GM23338 (cell line): ENCODE measurements at regions not wholly inside any gene's neighbourhood (a gene's known extent, or its start where the extent isn't known, plus 50 kb on each side); places are given as distances from the start of the nearest gene placed in this dataset.

Experiments used
- ATAC-seq: fragments of 200-7000 bp; cut with Tn5 transposase; 3 replicates; pipeline ENCODE4 v1.9.1; 2020
- DNase-seq: peaks from one replicate; pipeline ENCODE4 v3.0.0-alpha.2; 2015; ENCODE audit warnings: low spot score
- H2AFZ ChIP-seq: fragments of 200-600 bp; sonication (generic); 2 replicates; pipeline ENCODE4 v1.8.0; 2016; ENCODE audit warnings: antibody characterized with exemption, mild to moderate bottlenecking, moderate library complexity
- H3F3A ChIP-seq: fragments of 200-600 bp; sonication (generic); replicated peaks from 2 replicates; pipeline ENCODE4 v1.8.0; 2017; ENCODE audit warnings: antibody characterized with exemption, mixed run types, low read depth
- H3K27ac ChIP-seq: fragments of 200-600 bp; sonication (generic); 2 replicates; pipeline ENCODE4 v1.6.1; 2016; ENCODE audit warnings: low read depth
- H3K27me3 ChIP-seq: fragments of 200-600 bp; sonication (generic); 2 replicates; pipeline ENCODE4 v1.8.0; 2016; ENCODE audit warnings: mild to moderate bottlenecking, mixed run types, moderate library complexity; ENCODE audit not compliant: insufficient read depth
- H3K36me3 ChIP-seq: fragments of 200-600 bp; sonication (generic); 2 replicates; pipeline ENCODE4 v1.8.0; 2016; ENCODE audit warnings: mild to moderate bottlenecking; ENCODE audit not compliant: insufficient read depth
- H3K4me1 ChIP-seq: fragments of 200-600 bp; sonication (generic); 2 replicates; pipeline ENCODE4 v1.8.0; 2016; ENCODE audit warnings: mild to moderate bottlenecking, moderate library complexity; ENCODE audit not compliant: insufficient read depth
- H3K4me2 ChIP-seq: fragments of 200-600 bp; sonication (generic); 2 replicates; pipeline ENCODE4 v1.7.1; 2017; ENCODE audit warnings: mixed run types
- H3K4me3 ChIP-seq: fragments of 200-600 bp; sonication (generic); 2 replicates; pipeline ENCODE4 v1.6.1; 2016; ENCODE audit warnings: mixed run types
- H3K79me2 ChIP-seq: fragments of 200-600 bp; sonication (generic); replicated peaks from 2 replicates; pipeline ENCODE4 v1.8.0; 2017; ENCODE audit warnings: mild to moderate bottlenecking; ENCODE audit not compliant: insufficient read depth
- H3K9me2 ChIP-seq: fragments of 200-600 bp; sonication (generic); 2 replicates; pipeline ENCODE4 v1.8.0; 2017; ENCODE audit not compliant: insufficient read depth
- H4K20me1 ChIP-seq: fragments of 200-600 bp; sonication (generic); replicated peaks from 2 replicates; pipeline ENCODE4 v1.8.0; 2017; ENCODE audit warnings: mild to moderate bottlenecking; ENCODE audit not compliant: insufficient read depth
- H3K27ac Mint-ChIP-seq: 2 replicates; pipeline ENCODE4 v1.8.0; 2020; ENCODE audit warnings: inconsistent platforms, mild to moderate bottlenecking, moderate library complexity, mixed read lengths
- H3K27me3 Mint-ChIP-seq: 3 replicates; pipeline ENCODE4 v1.8.0; 2022; ENCODE audit warnings: low read depth, mild to moderate bottlenecking, moderate library complexity, mixed read lengths, inconsistent platforms; ENCODE audit not compliant: insufficient read depth, poor library complexity
- H3K36me3 Mint-ChIP-seq: 3 replicates; pipeline ENCODE4 v1.8.0; 2021; ENCODE audit warnings: low read depth, mild to moderate bottlenecking, inconsistent platforms, moderate library complexity, mixed read lengths
- H3K4me1 Mint-ChIP-seq: 3 replicates; pipeline ENCODE4 v1.8.0; 2020; ENCODE audit warnings: mild to moderate bottlenecking, inconsistent platforms, mixed read lengths
- H3K4me3 Mint-ChIP-seq: 3 replicates; pipeline ENCODE4 v1.8.0; 2021; ENCODE audit warnings: moderate library complexity, mild to moderate bottlenecking, inconsistent platforms, mixed read lengths
- H3K9me3 Mint-ChIP-seq: 3 replicates; pipeline ENCODE4 v1.8.0; 2020; ENCODE audit warnings: moderate library complexity, mild to moderate bottlenecking, inconsistent platforms, mixed read lengths
- CREB1 ChIP-seq: fragments of 250-450 bp; sonication (Bioruptor Pico); IDR thresholded peaks from 2 replicates; pipeline ENCODE4 v1.5.0; 2020; ENCODE audit warnings: low read depth, mild to moderate bottlenecking, moderate library complexity
- CTCF ChIP-seq, 2 experiments: fragments of 200-600 bp in 1 of 2; sonication (generic) in 1 of 2; conservative IDR thresholded peaks; 2 replicates each; pipeline versions ENCODE4 v1.5.1 to v1.6.1; 2016 to 2017; ENCODE audit warnings: antibody characterized with exemption in 2 of 2, low read depth in 2 of 2, mild to moderate bottlenecking in 2 of 2, moderate library complexity in 1 of 2
- EZH2 ChIP-seq: fragments of 200-600 bp; sonication (generic); IDR thresholded peaks from one replicate; pipeline ENCODE4 v1.8.0; 2017; ENCODE audit warnings: antibody characterized with exemption, mild to moderate bottlenecking, low read depth; ENCODE audit not compliant: unreplicated experiment
- EZH2phosphoT487 ChIP-seq: fragments of 200-600 bp; sonication (generic); IDR thresholded peaks from one replicate; pipeline ENCODE4 v1.8.1; 2018; ENCODE audit warnings: antibody characterized with exemption; ENCODE audit not compliant: unreplicated experiment
- JUNB ChIP-seq: IDR thresholded peaks from one replicate; pipeline ENCODE4 v1.6.1; 2016; ENCODE audit warnings: antibody characterized with exemption; ENCODE audit not compliant: unreplicated experiment
- NANOG ChIP-seq: IDR thresholded peaks from 2 replicates; pipeline ENCODE4 v1.6.1; 2016; ENCODE audit warnings: antibody characterized with exemption, borderline replicate concordance
- POLR2AphosphoS5 ChIP-seq: IDR thresholded peaks from 2 replicates; pipeline ENCODE4 v1.6.1; 2016; ENCODE audit warnings: antibody characterized with exemption, low read depth
- REST ChIP-seq: IDR thresholded peaks from one replicate; pipeline ENCODE4 v1.6.1; 2018; ENCODE audit warnings: antibody characterized with exemption; ENCODE audit not compliant: unreplicated experiment
- STAT1 ChIP-seq: IDR thresholded peaks from one replicate; pipeline ENCODE4 v1.6.1; 2016; ENCODE audit warnings: antibody characterized with exemption; ENCODE audit not compliant: unreplicated experiment
- ZNF114 ChIP-seq: fragments of 250-450 bp; sonication (Bioruptor Pico); IDR thresholded peaks from 2 replicates; pipeline ENCODE4 v1.5.0; 2020; ENCODE audit warnings: mild to moderate bottlenecking, moderate library complexity
- ZNF331 ChIP-seq: fragments of 250-450 bp; sonication (Bioruptor Pico); IDR thresholded peaks from 2 replicates; pipeline ENCODE4 v1.5.0; 2020; ENCODE audit warnings: low read depth, mild to moderate bottlenecking, moderate library complexity
- TF ChIP-seq, protein P1 (sequence below): IDR thresholded peaks from 2 replicates; pipeline ENCODE4 v1.6.1; 2016; ENCODE audit warnings: antibody characterized with exemption
- TF ChIP-seq, protein P2 (sequence below): fragments of 250-450 bp; sonication (Bioruptor Pico); IDR thresholded peaks from 2 replicates; pipeline ENCODE4 v1.5.0; 2020; ENCODE audit warnings: mild to moderate bottlenecking, moderate library complexity

DNA sequence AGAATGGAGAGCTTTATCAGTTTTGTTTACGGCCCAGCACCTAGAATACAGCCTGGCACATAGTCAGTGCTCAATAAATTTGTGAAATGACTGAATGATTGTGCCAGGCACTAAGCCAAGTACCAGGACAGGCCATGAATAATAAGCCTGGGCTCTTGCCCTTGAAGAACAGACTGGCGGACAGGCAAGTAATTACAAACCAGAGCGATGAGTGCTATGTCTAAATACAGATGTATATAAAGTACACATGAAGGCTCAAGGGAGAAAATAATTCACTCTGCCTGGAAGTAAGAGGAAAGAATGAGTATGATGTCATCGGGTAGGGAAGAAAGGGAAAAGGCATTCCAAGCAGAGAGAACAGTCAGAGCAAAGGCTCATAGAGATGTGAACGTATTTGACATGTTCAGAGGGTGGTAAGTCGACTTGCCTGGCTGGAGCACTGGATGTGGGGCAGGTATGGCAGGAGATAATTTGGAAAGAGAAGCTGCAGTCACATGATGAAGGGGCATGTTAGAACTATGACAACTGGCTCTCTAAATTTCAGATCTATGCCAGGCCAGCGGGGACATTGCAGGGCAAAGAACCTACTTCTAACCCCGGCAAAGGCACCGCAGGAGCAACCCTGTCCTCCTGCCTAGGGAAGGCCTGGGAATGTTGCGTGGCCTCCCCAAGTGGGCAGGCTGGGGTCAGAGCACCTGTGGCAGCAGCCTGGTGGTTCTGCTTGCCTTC is 94.9 kb upstream of the EPCAM start:
- H3K4me1 Mint-ChIP-seq, result peaks cover 16% of the 10 kb centered on the region

More for the DNA sequence above, 94.9 kb upstream of the EPCAM start:
- Histone ChIP-seq H3K27me3 (no peaks in the 10 kb centered on the region), H2AFZ (no peak overlapping the region), H3F3A (peaks cover 7% of the 10 kb centered on the region; the same call in 1 of the 2 replicates), H3K4me1 (peaks cover 25% of the 10 kb centered on the region), H3K4me2 (no peak overlapping the region), H3K4me3 (no peak overlapping the region), H3K36me3 (no peaks in the 10 kb centered on the region), H4K20me1 (no peaks in the 10 kb centered on the region), H3K79me2 (no peaks in the 10 kb centered on the region), H3K9me2 (no peaks in the 10 kb centered on the region), H3K27ac (no peak overlapping the region)
- peaks cover 9% of the 10 kb centered on the region for H3K27me3 Mint-ChIP-seq
- TF ChIP-seq, protein P1, sequence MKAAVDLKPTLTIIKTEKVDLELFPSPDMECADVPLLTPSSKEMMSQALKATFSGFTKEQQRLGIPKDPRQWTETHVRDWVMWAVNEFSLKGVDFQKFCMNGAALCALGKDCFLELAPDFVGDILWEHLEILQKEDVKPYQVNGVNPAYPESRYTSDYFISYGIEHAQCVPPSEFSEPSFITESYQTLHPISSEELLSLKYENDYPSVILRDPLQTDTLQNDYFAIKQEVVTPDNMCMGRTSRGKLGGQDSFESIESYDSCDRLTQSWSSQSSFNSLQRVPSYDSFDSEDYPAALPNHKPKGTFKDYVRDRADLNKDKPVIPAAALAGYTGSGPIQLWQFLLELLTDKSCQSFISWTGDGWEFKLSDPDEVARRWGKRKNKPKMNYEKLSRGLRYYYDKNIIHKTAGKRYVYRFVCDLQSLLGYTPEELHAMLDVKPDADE, result no peak
- TF ChIP-seq NANOG (no peak), CREB1 (CRISPR knock-in tag) (no peak), STAT1 (no peak), EZH2 (no peak), ZNF114 (CRISPR knock-in tag) (no peak), ZNF331 (no peak), CTCF (conservative IDR thresholded peaks at IDR 0.05; ENCODE audit: low read depth in 2 of 2) (no peak), EZH2phosphoT487 (no peak), POLR2AphosphoS5 (no peak), JUNB (no peak), REST (no peak)
- TF ChIP-seq, protein P2, sequence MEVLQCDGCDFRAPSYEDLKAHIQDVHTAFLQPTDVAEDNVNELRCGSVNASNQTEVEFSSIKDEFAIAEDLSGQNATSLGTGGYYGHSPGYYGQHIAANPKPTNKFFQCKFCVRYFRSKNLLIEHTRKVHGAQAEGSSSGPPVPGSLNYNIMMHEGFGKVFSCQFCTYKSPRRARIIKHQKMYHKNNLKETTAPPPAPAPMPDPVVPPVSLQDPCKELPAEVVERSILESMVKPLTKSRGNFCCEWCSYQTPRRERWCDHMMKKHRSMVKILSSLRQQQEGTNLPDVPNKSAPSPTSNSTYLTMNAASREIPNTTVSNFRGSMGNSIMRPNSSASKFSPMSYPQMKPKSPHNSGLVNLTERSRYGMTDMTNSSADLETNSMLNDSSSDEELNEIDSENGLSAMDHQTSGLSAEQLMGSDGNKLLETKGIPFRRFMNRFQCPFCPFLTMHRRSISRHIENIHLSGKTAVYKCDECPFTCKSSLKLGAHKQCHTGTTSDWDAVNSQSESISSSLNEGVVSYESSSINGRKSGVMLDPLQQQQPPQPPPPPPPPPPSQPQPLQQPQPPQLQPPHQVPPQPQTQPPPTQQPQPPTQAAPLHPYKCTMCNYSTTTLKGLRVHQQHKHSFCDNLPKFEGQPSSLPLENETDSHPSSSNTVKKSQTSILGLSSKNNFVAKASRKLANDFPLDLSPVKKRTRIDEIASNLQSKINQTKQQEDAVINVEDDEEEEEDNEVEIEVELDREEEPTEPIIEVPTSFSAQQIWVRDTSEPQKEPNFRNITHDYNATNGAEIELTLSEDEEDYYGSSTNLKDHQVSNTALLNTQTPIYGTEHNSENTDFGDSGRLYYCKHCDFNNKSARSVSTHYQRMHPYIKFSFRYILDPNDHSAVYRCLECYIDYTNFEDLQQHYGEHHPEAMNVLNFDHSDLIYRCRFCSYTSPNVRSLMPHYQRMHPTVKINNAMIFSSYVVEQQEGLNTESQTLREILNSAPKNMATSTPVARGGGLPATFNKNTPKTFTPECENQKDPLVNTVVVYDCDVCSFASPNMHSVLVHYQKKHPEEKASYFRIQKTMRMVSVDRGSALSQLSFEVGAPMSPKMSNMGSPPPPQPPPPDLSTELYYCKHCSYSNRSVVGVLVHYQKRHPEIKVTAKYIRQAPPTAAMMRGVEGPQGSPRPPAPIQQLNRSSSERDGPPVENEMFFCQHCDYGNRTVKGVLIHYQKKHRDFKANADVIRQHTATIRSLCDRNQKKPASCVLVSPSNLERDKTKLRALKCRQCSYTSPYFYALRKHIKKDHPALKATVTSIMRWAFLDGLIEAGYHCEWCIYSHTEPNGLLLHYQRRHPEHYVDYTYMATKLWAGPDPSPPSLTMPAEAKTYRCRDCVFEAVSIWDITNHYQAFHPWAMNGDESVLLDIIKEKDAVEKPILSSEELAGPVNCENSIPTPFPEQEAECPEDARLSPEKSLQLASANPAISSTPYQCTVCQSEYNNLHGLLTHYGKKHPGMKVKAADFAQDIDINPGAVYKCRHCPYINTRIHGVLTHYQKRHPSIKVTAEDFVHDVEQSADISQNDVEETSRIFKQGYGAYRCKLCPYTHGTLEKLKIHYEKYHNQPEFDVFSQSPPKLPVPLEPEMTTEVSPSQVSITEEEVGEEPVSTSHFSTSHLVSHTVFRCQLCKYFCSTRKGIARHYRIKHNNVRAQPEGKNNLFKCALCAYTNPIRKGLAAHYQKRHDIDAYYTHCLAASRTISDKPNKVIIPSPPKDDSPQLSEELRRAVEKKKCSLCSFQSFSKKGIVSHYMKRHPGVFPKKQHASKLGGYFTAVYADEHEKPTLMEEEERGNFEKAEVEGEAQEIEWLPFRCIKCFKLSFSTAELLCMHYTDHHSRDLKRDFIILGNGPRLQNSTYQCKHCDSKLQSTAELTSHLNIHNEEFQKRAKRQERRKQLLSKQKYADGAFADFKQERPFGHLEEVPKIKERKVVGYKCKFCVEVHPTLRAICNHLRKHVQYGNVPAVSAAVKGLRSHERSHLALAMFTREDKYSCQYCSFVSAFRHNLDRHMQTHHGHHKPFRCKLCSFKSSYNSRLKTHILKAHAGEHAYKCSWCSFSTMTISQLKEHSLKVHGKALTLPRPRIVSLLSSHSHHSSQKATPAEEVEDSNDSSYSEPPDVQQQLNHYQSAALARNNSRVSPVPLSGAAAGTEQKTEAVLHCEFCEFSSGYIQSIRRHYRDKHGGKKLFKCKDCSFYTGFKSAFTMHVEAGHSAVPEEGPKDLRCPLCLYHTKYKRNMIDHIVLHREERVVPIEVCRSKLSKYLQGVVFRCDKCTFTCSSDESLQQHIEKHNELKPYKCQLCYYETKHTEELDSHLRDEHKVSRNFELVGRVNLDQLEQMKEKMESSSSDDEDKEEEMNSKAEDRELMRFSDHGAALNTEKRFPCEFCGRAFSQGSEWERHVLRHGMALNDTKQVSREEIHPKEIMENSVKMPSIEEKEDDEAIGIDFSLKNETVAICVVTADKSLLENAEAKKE, result no peak
- ATAC-seq, result no peak
- no peak overlapping the region for H3K27ac Mint-ChIP-seq
- H3K4me3 Mint-ChIP-seq, result no peak overlapping the region
- H3K36me3 Mint-ChIP-seq, result no peaks in the 10 kb centered on the region; the same call in 2 of the 3 replicates
- peaks cover 10% of the 10 kb centered on the region; the same call in 2 of the 3 replicates for H3K9me3 Mint-ChIP-seq
- no peak for DNase-seq
